K562 (cell line): ENCODE measurements at regions not wholly inside any gene's neighbourhood (a gene's known extent, or its start where the extent isn't known, plus 50 kb on each side); places are given as distances from the start of the nearest gene placed in this dataset.

Source experiments
- ATAC-seq: fragments of 200-7000 bp; cut with Tn5 transposase; 3 replicates; pipeline ENCODE4 v1.9.1; 2020; ENCODE audit warnings: moderate library complexity
- BruUV-seq: library from RNA; stranded (reverse); fragments of 400-500 nt; replicated peaks from 2 replicates; lab custom pipeline; 2021; lab: Mats Ljungman, UMichigan
- CTCF ChIA-PET: fragments of 300-600 bp; formaldehyde crosslinking; extraction: SDS; loops from one replicate; lab custom pipeline; 2021; ENCODE audit warnings: low intra/inter-chr PET ratio; lab: Yijun Ruan, JAX
- POLR2A ChIA-PET: fragments of 300-600, 350-650 bp; sonication (Branson Sonifier 250); formaldehyde crosslinking; extraction: SDS; loops from one replicate; lab custom pipeline; 2021; ENCODE audit warnings: antibody characterized with exemption, inconsistent platforms; lab: Yijun Ruan, JAX
- DNase-seq, 4 experiments: peaks; one replicate each; pipeline versions ENCODE4 v3.0.0 to v3.0.0-alpha.2; 2011 to 2018; ENCODE audit warnings: low spot score in 3 of 4, mixed read lengths in 3 of 4; ENCODE audit errors: extremely low read depth in 1 of 4
- FAIRE-seq: peaks from 2 replicates; lab custom pipeline; 2011; peaks lifted over from hg19 to GRCh38; lab: Jason Lieb, UNC
- H2AFZ ChIP-seq: 2 replicates; pipeline ENCODE4 v1.6.0; 2011; ENCODE audit warnings: low read depth, low read length, control low read depth, inconsistent platforms
- H3K27ac ChIP-seq: fragments of 200-600 bp; 3 replicates; pipeline ENCODE4 v1.8.0; 2011; ENCODE audit warnings: low read depth, mild to moderate bottlenecking, control low read depth, inconsistent platforms, low read length, moderate library complexity, mixed read lengths; ENCODE audit errors: extremely low read depth
- H3K27me3 ChIP-seq, 2 experiments: fragments of 300-600 bp in 1 of 2; 2 replicates in 1 of 2; 3 replicates in 1 of 2; pipeline versions ENCODE4 v1.6.0 to v1.8.0; 2011; ENCODE audit warnings: inconsistent platforms in 2 of 2, low read length in 2 of 2, mild to moderate bottlenecking in 1 of 2, mixed read lengths in 1 of 2, moderate library complexity in 1 of 2; ENCODE audit not compliant: control insufficient read depth in 2 of 2, insufficient read depth in 2 of 2
- H3K36me3 ChIP-seq: fragments of 300-600 bp; 3 replicates; pipeline ENCODE4 v1.8.0; 2011; ENCODE audit warnings: mild to moderate bottlenecking, low read length, inconsistent platforms; ENCODE audit not compliant: control insufficient read depth, insufficient read depth
- H3K4me1 ChIP-seq, 2 experiments: fragments of 200-600 bp in 1 of 2; replicated peaks in 1 of 2; 2 replicates in 1 of 2; 3 replicates in 1 of 2; pipeline versions ENCODE4 v1.5.1 to v1.8.0; 2011; ENCODE audit warnings: inconsistent platforms in 2 of 2, low read length in 2 of 2, mild to moderate bottlenecking in 1 of 2, mixed read lengths in 1 of 2, moderate library complexity in 1 of 2; ENCODE audit not compliant: control insufficient read depth in 2 of 2, insufficient read depth in 2 of 2
- H3K4me2 ChIP-seq: 2 replicates; pipeline ENCODE4 v1.6.1; 2011; ENCODE audit warnings: low read length, control low read depth, inconsistent platforms, mixed read lengths; ENCODE audit not compliant: insufficient read depth
- H3K4me3 ChIP-seq: fragments of 200-600 bp; sonication (generic), shearing (Covaris generic); 2 replicates; pipeline ENCODE4 v1.5.1; 2016; ENCODE audit warnings: control low read depth, inconsistent platforms
- H3K79me2 ChIP-seq: fragments of 200-600 bp; 3 replicates; pipeline ENCODE4 v1.8.0; 2011; ENCODE audit warnings: low read length, inconsistent platforms; ENCODE audit not compliant: control insufficient read depth, insufficient read depth
- H3K9ac ChIP-seq, 2 experiments: 2 replicates each; pipeline versions ENCODE4 v1.6.0 to v1.6.1; 2011; ENCODE audit warnings: low read depth in 2 of 2, low read length in 2 of 2, control low read depth in 1 of 2, inconsistent platforms in 1 of 2, mild to moderate bottlenecking in 1 of 2, mixed read lengths in 1 of 2; ENCODE audit not compliant: insufficient read depth in 1 of 2
- H3K9me1 ChIP-seq: one replicate; pipeline ENCODE4 v1.6.0; 2011; ENCODE audit warnings: inconsistent platforms, mild to moderate bottlenecking, low read length, moderate library complexity; ENCODE audit not compliant: control insufficient read depth, insufficient read depth
- H3K9me3 ChIP-seq: replicated peaks from 2 replicates; pipeline ENCODE4 v1.5.1; 2011; ENCODE audit warnings: low read depth, low read length, inconsistent platforms; ENCODE audit not compliant: control insufficient read depth, insufficient read depth
- H4K20me1 ChIP-seq: replicated peaks from 2 replicates; pipeline ENCODE4 v1.6.1; 2011; ENCODE audit warnings: low read length, inconsistent platforms, mixed read lengths; ENCODE audit not compliant: control insufficient read depth, insufficient read depth
- C11orf30 ChIP-seq: fragments of 450-650 bp; IDR thresholded peaks from 2 replicates; pipeline ENCODE4 v1.6.1; 2016; ENCODE audit warnings: low read depth, mild to moderate bottlenecking
- CBFA2T3 ChIP-seq: fragments of 450-650 bp; IDR thresholded peaks from 2 replicates; pipeline ENCODE4 v1.6.1; 2017
- FOXP1 ChIP-seq: sonication (generic); formaldehyde crosslinking; IDR thresholded peaks from 2 replicates; pipeline ENCODE4 v1.8.0; 2022; ENCODE audit warnings: mild to moderate bottlenecking, missing genetic modification reagents
- HDAC3 ChIP-seq: fragments of 450-650 bp; IDR thresholded peaks from 2 replicates; pipeline ENCODE4 v1.6.1; 2018; ENCODE audit warnings: borderline replicate concordance, mild to moderate bottlenecking, moderate library complexity; ENCODE audit not compliant: partially characterized antibody
- MED1 ChIP-seq: sonication (generic); formaldehyde crosslinking; IDR thresholded peaks from 2 replicates; pipeline ENCODE4 v1.8.1; 2023; ENCODE audit warnings: missing genetic modification reagents, borderline replicate concordance
- NCOR1 ChIP-seq: fragments of 450-650 bp; IDR thresholded peaks from 2 replicates; pipeline ENCODE4 v1.6.1; 2016; ENCODE audit warnings: mild to moderate bottlenecking, moderate library complexity
- NR2F6 ChIP-seq: fragments of 450-650 bp; formaldehyde crosslinking; IDR thresholded peaks from 2 replicates; pipeline ENCODE4 v1.4.0; 2020; ENCODE audit warnings: mild to moderate bottlenecking
- RAD51 ChIP-seq: fragments of 450-650 bp; IDR thresholded peaks from 2 replicates; pipeline ENCODE4 v1.7.1; 2016; ENCODE audit warnings: low read depth, mild to moderate bottlenecking, borderline replicate concordance
- ZNF12 ChIP-seq: sonication (generic); formaldehyde crosslinking; IDR thresholded peaks from 2 replicates; pipeline ENCODE4 v1.4.0; 2020; ENCODE audit warnings: mild to moderate bottlenecking, missing genetic modification reagents
- ZNF444 ChIP-seq: fragments of 250-450 bp; sonication (Bioruptor Pico); IDR thresholded peaks from 2 replicates; pipeline ENCODE4 v1.4.0; 2020; ENCODE audit warnings: mild to moderate bottlenecking, moderate library complexity
- WGBS: fragments of 100-300 bp; shearing (Covaris generic); methylation state at CpG from one replicate; pipeline ENCODE4 v1.1.6; 2016; ENCODE audit warnings: low coverage, mixed read lengths; ENCODE audit not compliant: insufficient coverage; ENCODE audit errors: missing lambda C conversion rate; 5-methylcytosine and 5-hydroxymethylcytosine counted together
- in situ Hi-C: fragments of 300-500 bp; cut with MboI; formaldehyde crosslinking; loops from 4 replicates; pipeline ENCODE4 v1.15.0; 2018; ENCODE audit warnings: inconsistent platforms, mixed read lengths
- intact Hi-C: fragments of 100-400 bp; cut with micrococcal nuclease; formaldehyde crosslinking; loops from 2 replicates; pipeline ENCODE4 v1.14.2; 2022
- TF ChIP-seq, protein P1 (sequence below): fragments of 250-450 bp; sonication (Bioruptor Pico); IDR thresholded peaks from 2 replicates; pipeline ENCODE4 v1.5.0; 2021; ENCODE audit warnings: mild to moderate bottlenecking, moderate library complexity
- TF ChIP-seq, protein P2 (sequence below), 2 experiments: fragments of 450-650 bp in 1 of 2; sonication (generic) in 1 of 2; formaldehyde crosslinking; conservative IDR thresholded peaks; 2 replicates each; pipeline versions ENCODE4 v1.4.0 to v1.8.1; 2020 to 2022; ENCODE audit warnings: mild to moderate bottlenecking in 1 of 2, missing genetic modification reagents in 1 of 2

DNA sequence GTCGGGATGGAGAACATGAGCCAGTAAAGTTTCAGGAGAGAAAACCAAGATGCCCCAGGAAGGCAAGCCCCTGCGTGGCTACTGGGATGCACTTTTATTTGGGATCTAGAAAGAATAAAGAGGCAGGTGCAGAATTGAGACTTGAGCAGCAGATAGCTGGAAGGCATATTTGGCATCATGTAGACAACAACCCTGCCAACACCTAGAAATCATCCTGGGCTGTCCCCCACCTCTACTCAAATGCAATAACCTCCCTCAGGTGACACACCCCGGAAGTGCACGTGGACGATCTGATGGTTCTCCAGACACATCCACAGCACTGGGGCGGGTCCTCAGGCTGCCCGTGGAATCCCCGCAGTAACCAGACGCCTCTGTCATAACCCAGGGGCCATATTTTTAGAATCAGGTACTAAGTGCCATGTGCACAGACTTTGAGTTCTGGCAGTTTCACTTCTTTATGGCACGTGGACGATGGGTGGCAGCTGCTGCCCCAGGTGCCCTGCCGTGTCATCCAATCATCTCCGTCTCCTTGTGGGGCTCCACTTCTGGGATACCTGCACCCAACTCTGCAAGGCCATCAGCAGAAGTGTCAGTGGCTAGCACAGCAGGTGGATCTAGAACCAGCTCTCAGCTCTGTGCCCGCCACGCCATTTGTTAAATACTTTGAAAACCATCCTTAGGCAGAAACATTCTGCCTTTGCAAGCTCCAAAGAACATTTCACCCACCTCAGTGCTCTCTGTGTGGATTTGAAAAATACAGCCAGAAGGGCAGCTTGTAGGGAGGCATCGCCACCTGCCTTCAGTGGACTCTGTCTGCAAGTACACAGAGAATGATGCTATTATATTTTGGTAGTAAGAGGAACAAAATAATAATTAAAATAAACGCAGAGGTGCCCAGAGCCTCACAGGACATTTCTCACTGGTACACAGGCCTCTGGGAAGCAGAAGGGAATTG is 771.7 kb upstream of the TMEM132C start:
- Histone ChIP-seq H3K79me2 (no peaks in the 10 kb centered on the region), H3K4me1 (no peaks in the 10 kb centered on the region), H4K20me1 (no peaks in the 10 kb centered on the region), H3K4me3 (no peak overlapping the region), H3K4me2 (no peak overlapping the region), H3K27ac (no peak overlapping the region), H3K36me3 (no peaks in the 10 kb centered on the region), H3K9me3 (no peaks in the 10 kb centered on the region), H3K9ac (no peak overlapping the region), H3K9me1 (no peaks in the 10 kb centered on the region), H2AFZ (no peak overlapping the region), H3K27me3 (no peaks in the 10 kb centered on the region)
- BruUV-seq: no TSS peak
- ChIA-PET CTCF (no interaction called here), POLR2A (interaction anchor here (0.7 kb wide), 1 partner anchor 796 kb away, joined by 3 read pairs; no protein-coding TSS in a partner anchor)
- FAIRE-seq: no peak
- no peak for DNase-seq
- WGBS: 0% methylated on average over 17 of the region's 17 CpGs
- ATAC-seq: no peak
- TF ChIP-seq MED1 (CRISPR knock-in tag): no peak
- TF ChIP-seq RAD51: no peak
- in situ Hi-C loops (no loop called here), intact Hi-C loops (no loop called here)

DNA sequence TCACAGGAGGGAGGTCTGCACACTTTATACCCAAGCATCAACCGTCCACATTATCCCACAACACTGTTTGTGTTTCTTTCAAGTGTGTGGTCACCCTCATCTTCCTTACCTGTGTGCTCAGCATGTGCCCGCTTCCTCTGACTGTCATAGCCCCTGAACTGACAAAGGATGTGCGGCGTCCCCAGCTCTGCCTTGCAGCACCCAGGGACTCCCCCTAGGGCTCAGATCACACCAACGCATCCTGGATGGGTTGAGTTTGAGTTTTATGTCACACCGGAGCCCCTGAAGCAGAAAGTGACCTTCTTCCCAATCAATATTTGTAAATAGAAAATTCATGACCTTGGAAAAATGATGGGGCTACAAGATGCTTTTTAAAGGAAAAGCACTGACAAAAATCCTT is 770.7 kb upstream of the TMEM132C start:
- ATAC-seq: no peak
- POLR2A ChIA-PET: no interaction called here
- Histone ChIP-seq H2AFZ (no peak overlapping the region), H3K9me1 (no peaks in the 10 kb centered on the region), H4K20me1 (no peaks in the 10 kb centered on the region), H3K4me3 (no peak overlapping the region), H3K79me2 (no peaks in the 10 kb centered on the region), H3K9ac (no peak overlapping the region), H3K9me3 (no peaks in the 10 kb centered on the region), H3K27me3 (no peaks in the 10 kb centered on the region), H3K36me3 (no peaks in the 10 kb centered on the region), H3K4me2 (no peak overlapping the region), H3K27ac (no peak overlapping the region), H3K4me1 (no peaks in the 10 kb centered on the region)
- intact Hi-C loops (no loop called here), in situ Hi-C loops (no loop called here)
- WGBS: 2% methylated on average over 6 of the region's 6 CpGs
- CTCF ChIA-PET: no interaction called here
- FAIRE-seq: no peak
- no peak for DNase-seq
- no TSS peak for BruUV-seq
- TF ChIP-seq, protein P1, sequence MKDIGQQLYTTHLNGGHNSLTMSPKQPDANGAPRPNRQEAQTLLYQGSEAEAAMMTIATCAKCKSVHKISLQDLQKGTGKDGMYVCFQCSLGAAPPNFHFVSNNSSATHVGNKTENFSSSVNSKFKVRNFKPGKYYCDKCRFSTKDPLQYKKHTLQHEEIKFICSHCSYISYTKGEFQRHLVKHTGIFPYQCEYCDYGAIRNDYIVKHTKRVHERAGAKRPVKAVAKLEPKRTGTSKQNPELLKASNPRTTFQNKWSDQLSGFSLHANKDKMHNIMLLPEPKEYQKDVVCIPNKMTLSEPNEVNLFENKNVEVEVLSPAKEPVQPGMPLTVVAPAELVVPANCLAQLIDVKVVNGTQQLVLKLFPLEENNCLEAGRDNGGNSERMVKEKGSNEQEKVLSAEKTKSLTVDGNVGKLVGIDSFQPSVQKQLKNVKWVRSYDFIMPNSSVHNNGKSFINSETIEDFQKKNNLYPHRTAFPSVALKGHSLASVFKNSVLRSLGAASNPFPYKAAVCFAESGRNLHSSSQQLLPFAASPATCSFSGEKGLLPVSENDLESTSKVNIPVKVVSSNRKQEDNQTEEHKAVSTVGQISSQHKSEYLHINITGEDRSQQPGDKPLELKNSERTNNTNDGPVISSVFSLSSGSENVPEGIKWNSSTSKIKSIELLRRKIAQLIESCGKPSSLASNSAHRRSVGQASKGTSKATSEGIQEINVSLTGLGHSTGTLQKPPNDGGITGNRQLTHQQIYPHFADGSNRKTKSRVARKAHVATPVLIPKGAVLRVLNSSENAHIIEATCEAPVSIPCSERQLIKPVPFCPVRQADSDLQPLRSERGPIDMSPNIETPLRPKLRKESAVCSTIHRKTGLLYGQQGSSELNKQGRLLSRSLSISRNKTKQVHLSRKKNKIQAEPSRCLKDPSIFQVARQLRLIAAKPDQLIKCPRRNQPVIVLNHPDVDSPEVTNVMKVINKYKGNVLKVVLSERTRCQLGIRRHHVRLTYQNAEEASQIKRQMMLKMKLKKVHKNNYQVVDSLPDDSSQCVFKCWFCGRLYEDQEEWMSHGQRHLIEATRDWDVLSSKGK: no peak
- TF ChIP-seq CBFA2T3: no peak
- no peak for TF ChIP-seq ZNF12 (CRISPR knock-in tag)
- no peak for TF ChIP-seq ZNF444
- no peak for TF ChIP-seq C11orf30
- no peak for TF ChIP-seq NR2F6 (CRISPR knock-in tag)
- no peak for TF ChIP-seq HDAC3
- TF ChIP-seq, protein P2, sequence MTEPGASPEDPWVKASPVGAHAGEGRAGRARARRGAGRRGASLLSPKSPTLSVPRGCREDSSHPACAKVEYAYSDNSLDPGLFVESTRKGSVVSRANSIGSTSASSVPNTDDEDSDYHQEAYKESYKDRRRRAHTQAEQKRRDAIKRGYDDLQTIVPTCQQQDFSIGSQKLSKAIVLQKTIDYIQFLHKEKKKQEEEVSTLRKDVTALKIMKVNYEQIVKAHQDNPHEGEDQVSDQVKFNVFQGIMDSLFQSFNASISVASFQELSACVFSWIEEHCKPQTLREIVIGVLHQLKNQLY (CRISPR knock-in tag; conservative IDR thresholded peaks at IDR 0.05): no peak
- TF ChIP-seq NCOR1: no peak
- no peak for TF ChIP-seq FOXP1 (CRISPR knock-in tag)
